ENCODE measurements at regions not wholly inside any gene's neighbourhood (a gene's known extent, or its start where the extent isn't known, plus 50 kb on each side); places are given as distances from the start of the nearest gene placed in this dataset.

GRCh38 chr12:25323581-25323982 lies 72.9 kb upstream of the KRAS start:
- TF ChIP-seq CTCF (IDR thresholded peaks at IDR 0.05 in 4 of 5, conservative IDR thresholded peaks at IDR 0.05 in 1 of 5) = no peak
- no peak for TF ChIP-seq POLR2A (IDR thresholded peaks at IDR 0.05)

Data from gastrocnemius medialis (tissue), 4 donors.